A549 (cell line): ENCODE measurements at regions not wholly inside any gene's neighbourhood (a gene's known extent, or its start where the extent isn't known, plus 50 kb on each side); places are given as distances from the start of the nearest gene placed in this dataset.
"Not testable (repeated sequence)": the region's sequence is repeated elsewhere in the genome, so short reads cannot be mapped to it uniquely, and the experiment has no call there.

Experiments used
- ATAC-seq, 2 experiments: fragments of 200-7000 bp in 1 of 2; fragments of >200 bp in 1 of 2; cut with Nextera tagmentation in 1 of 2; cut with Tn5 transposase in 1 of 2; 3 replicates each; pipeline versions ENCODE4 v1.8.0 to v1.9.1; 2018 to 2020; ENCODE audit warnings: mild to moderate bottlenecking in 1 of 2, moderate library complexity in 1 of 2
- CTCF ChIA-PET: fragments of 300-600 bp; sonication (Branson Sonifier 250); formaldehyde crosslinking; extraction: SDS; loops from one replicate; lab custom pipeline; 2021; ENCODE audit warnings: antibody characterized with exemption, inconsistent platforms; lab: Yijun Ruan, JAX
- POLR2A ChIA-PET: fragments of 350-600 bp; formaldehyde crosslinking; extraction: SDS; loops from one replicate; lab custom pipeline; 2021; ENCODE audit warnings: antibody characterized with exemption, inconsistent platforms; lab: Yijun Ruan, JAX
- DNase-seq, 2 experiments: peaks; one replicate each; pipeline versions ENCODE4 v3.0.0 to v3.0.0-alpha.2; 2011 to 2016; ENCODE audit warnings: low read depth in 1 of 2, low spot score in 1 of 2
- FAIRE-seq: peaks from 2 replicates; lab custom pipeline; 2011; peaks lifted over from hg19 to GRCh38; lab: Jason Lieb, UNC
- H3K27ac ChIP-seq, 2 experiments: fragments of >200 bp; sonication (Bioruptor Twin); formaldehyde crosslinking; 3 replicates each; pipeline ENCODE4 v1.5.1; 2016 to 2017
- H3K4me1 ChIP-seq: fragments of >200 bp; sonication (Bioruptor Twin); formaldehyde crosslinking; 3 replicates; pipeline ENCODE4 v1.6.1; 2016
- H3K4me2 ChIP-seq: fragments of >200 bp; sonication (Bioruptor Twin); formaldehyde crosslinking; 3 replicates; pipeline ENCODE4 v1.6.1; 2016
- H3K4me3 ChIP-seq: fragments of >200 bp; sonication (Bioruptor Twin); formaldehyde crosslinking; 3 replicates; pipeline ENCODE4 v1.5.1; 2016
- H3K9me3 ChIP-seq: fragments of >200 bp; sonication (Bioruptor Twin); formaldehyde crosslinking; 3 replicates; pipeline ENCODE4 v1.6.1; 2016
- CBX8 ChIP-seq: fragments of 200-600 bp; sonication (generic); IDR thresholded peaks from 2 replicates; pipeline ENCODE4 v1.6.1; 2016
- CTCF ChIP-seq: fragments of >200 bp; sonication (Bioruptor Twin); formaldehyde crosslinking; IDR thresholded peaks from 3 replicates; pipeline ENCODE4 v1.5.1; 2016
- EHMT2 ChIP-seq: fragments of 200-600 bp; sonication (generic); IDR thresholded peaks from 2 replicates; pipeline ENCODE4 v1.6.1; 2016; ENCODE audit warnings: antibody characterized with exemption, low read depth, mild to moderate bottlenecking, moderate library complexity
- ESRRA ChIP-seq: fragments of 150-350 bp; IDR thresholded peaks from 2 replicates; pipeline ENCODE4 v1.6.1; 2014; ENCODE audit warnings: mild to moderate bottlenecking, low read length, borderline replicate concordance
- FOSL2 ChIP-seq, 2 experiments: fragments of 450-650 bp in 1 of 2; fragments of >200 bp in 1 of 2; sonication (Bioruptor Twin) in 1 of 2; formaldehyde crosslinking; IDR thresholded peaks; 2 replicates each; pipeline versions ENCODE4 v1.5.0 to v1.6.1; 2016 to 2020; ENCODE audit warnings: mild to moderate bottlenecking in 1 of 2, moderate library complexity in 1 of 2
- HDAC2 ChIP-seq: fragments of 200-600 bp; sonication (generic); IDR thresholded peaks from 2 replicates; pipeline ENCODE4 v1.6.1; 2016
- HEYL ChIP-seq: fragments of 250-450 bp; sonication (Bioruptor Pico); IDR thresholded peaks from 2 replicates; pipeline ENCODE4 v1.8.0; 2021; ENCODE audit warnings: mild to moderate bottlenecking, moderate library complexity
- HMGXB4 ChIP-seq: fragments of 250-450 bp; sonication (Bioruptor Pico); IDR thresholded peaks from 2 replicates; pipeline ENCODE4 v1.5.0; 2021; ENCODE audit warnings: mild to moderate bottlenecking, moderate library complexity, borderline replicate concordance
- HOXB13 ChIP-seq: fragments of 250-450 bp; sonication (Bioruptor Pico); IDR thresholded peaks from 2 replicates; pipeline ENCODE4 v1.5.0; 2020; ENCODE audit warnings: low read depth, mild to moderate bottlenecking, moderate library complexity
- JUNB ChIP-seq: fragments of >200 bp; sonication (Bioruptor Twin); formaldehyde crosslinking; IDR thresholded peaks from 2 replicates; pipeline ENCODE4 v1.6.1; 2016
- KDM5A ChIP-seq: fragments of 200-600 bp; sonication (generic); IDR thresholded peaks from 2 replicates; pipeline ENCODE4 v1.6.1; 2016; ENCODE audit warnings: antibody characterized with exemption, mild to moderate bottlenecking
- MAZ ChIP-seq: fragments of 150-350 bp; IDR thresholded peaks from 2 replicates; pipeline ENCODE4 v1.6.1; 2014; ENCODE audit warnings: antibody characterized with exemption, low read depth, low read length, borderline replicate concordance
- POLR2AphosphoS2 ChIP-seq: conservative IDR thresholded peaks from 2 replicates; pipeline ENCODE4 v1.6.1; 2012; ENCODE audit warnings: low read length, improper control_type of control experiment, inconsistent platforms
- RAD21 ChIP-seq, 2 experiments: fragments of >200 bp in 1 of 2; sonication (Bioruptor Twin) in 1 of 2; formaldehyde crosslinking in 1 of 2; IDR thresholded peaks in 1 of 2; conservative IDR thresholded peaks in 1 of 2; 2 replicates in 1 of 2; 3 replicates in 1 of 2; pipeline ENCODE4 v1.6.1; 2012 to 2018; ENCODE audit warnings: inconsistent platforms in 1 of 2
- RCOR1 ChIP-seq: fragments of 150-350 bp; IDR thresholded peaks from 2 replicates; pipeline ENCODE4 v1.6.1; 2014; ENCODE audit warnings: antibody characterized with exemption, low read length, low read depth
- REST ChIP-seq: fragments of 200-600 bp; sonication (generic); IDR thresholded peaks from 2 replicates; pipeline ENCODE4 v1.6.1; 2016; ENCODE audit warnings: antibody characterized with exemption, mild to moderate bottlenecking, moderate library complexity
- SMC3 ChIP-seq: fragments of >200 bp; sonication (Bioruptor Twin); formaldehyde crosslinking; IDR thresholded peaks from 3 replicates; pipeline ENCODE4 v1.6.1; 2018; ENCODE audit warnings: inconsistent platforms
- SREBF2 ChIP-seq: fragments of 450-650 bp; IDR thresholded peaks from 2 replicates; pipeline ENCODE4 v1.6.1; 2014; ENCODE audit warnings: mild to moderate bottlenecking, moderate library complexity
- ZC3H11A ChIP-seq: fragments of 450-650 bp; IDR thresholded peaks from 2 replicates; pipeline ENCODE4 v1.6.1; 2014; ENCODE audit warnings: antibody characterized with exemption, mild to moderate bottlenecking
- ZSCAN20 ChIP-seq: fragments of 250-450 bp; sonication (Bioruptor Pico); IDR thresholded peaks from 2 replicates; pipeline ENCODE4 v1.8.0; 2022; ENCODE audit warnings: mild to moderate bottlenecking, moderate library complexity
- WGBS: methylation state at CpG from one replicate; pipeline ENCODE4 v1.1.6; 2017; ENCODE audit errors: missing lambda C conversion rate; 5-methylcytosine and 5-hydroxymethylcytosine counted together

- 17% methylated on average over 3 of the region's 4 CpGs for WGBS
- Histone ChIP-seq H3K4me2 (no peak overlapping the region), H3K4me3 (no peak overlapping the region), H3K4me1 (no peaks in the 10 kb centered on the region)
- DNase-seq (no peak), FAIRE-seq (no peak)
- CTCF ChIA-PET, result no interaction called here
- TF ChIP-seq POLR2AphosphoS2 (no peak), ZSCAN20 (CRISPR knock-in tag) (no peak), SREBF2 (no peak), HDAC2 (no peak), ESRRA (no peak), EHMT2 (no peak), MAZ (no peak), KDM5A (no peak), RCOR1 (no peak), CTCF (no peak), SMC3 (no peak), RAD21 (conservative IDR thresholded peaks at IDR 0.05 in 1 of 2, IDR thresholded peaks at IDR 0.05 in 1 of 2) (no peak), REST (no peak), HOXB13 (CRISPR knock-in tag) (no peak)
- TF ChIP-seq, all 56 proteins: peak for 0
- Histone ChIP-seq H3K9me3 (no peaks in the 10 kb centered on the region), H3K27ac (no peak overlapping the region)
- POLR2A ChIA-PET, result no interaction called here
- ATAC-seq, result no peak
Measured at GRCh38 chrX:83260288-83260687, 247.8 kb upstream of the POU3F4 start.

GRCh38 chrX:83262218-83262617 lies 245.9 kb upstream of the POU3F4 start:
- CTCF ChIA-PET, DNase-seq, FAIRE-seq: not testable (repeated sequence)
- peak; percentile 52 for TF ChIP-seq ZC3H11A
- TF ChIP-seq, all 56 proteins: peak for 1; not testable (repeated sequence) for 55
- 19% methylated on average over 1 of the region's 1 CpG for WGBS
- H3K9me3 ChIP-seq, H3K4me3 ChIP-seq, H3K27ac ChIP-seq, H3K4me1 ChIP-seq, H3K4me2 ChIP-seq, ATAC-seq, POLR2A ChIA-PET: not testable (repeated sequence)

GRCh38 chrX:83278988-83279387 lies 229.1 kb upstream of the POU3F4 start:
- no peaks in the 10 kb centered on the region for H3K4me1 ChIP-seq
- ChIA-PET POLR2A (no interaction called here), CTCF (no interaction called here)
- H3K4me3 ChIP-seq, result no peak overlapping the region
- no peaks in the 10 kb centered on the region for H3K9me3 ChIP-seq
- WGBS, result 19% methylated on average over 3 of the region's 3 CpGs
- ATAC-seq (no peak), FAIRE-seq (no peak), DNase-seq (no peak)
- H3K4me2 ChIP-seq, result no peak overlapping the region
- no peak overlapping the region for H3K27ac ChIP-seq
- TF ChIP-seq JUNB (no peak), HEYL (CRISPR knock-in tag) (no peak), HMGXB4 (CRISPR knock-in tag) (no peak), CBX8 (no peak), ZSCAN20 (CRISPR knock-in tag) (no peak), HDAC2 (no peak), CTCF (no peak), FOSL2 (IDR thresholded peaks at IDR 0.05) (no peak), FOSL2 (CRISPR knock-in tag; IDR thresholded peaks at IDR 0.05) (no peak)
- TF ChIP-seq, all 56 proteins: peak for 0

GRCh38 chrX:83286627-83287026 lies 221.5 kb upstream of the POU3F4 start:
- FAIRE-seq, ATAC-seq, POLR2A ChIA-PET, H3K4me2 ChIP-seq, CTCF ChIA-PET, H3K4me3 ChIP-seq, DNase-seq, H3K9me3 ChIP-seq, H3K4me1 ChIP-seq, H3K27ac ChIP-seq: not testable (repeated sequence)
- WGBS, result 0% methylated on average over 5 of the region's 7 CpGs
